Astrocyte (in vitro differentiated cells and primary cell): ENCODE measurements at regions not wholly inside any gene's neighbourhood (a gene's known extent, or its start where the extent isn't known, plus 50 kb on each side); places are given as distances from the start of the nearest gene placed in this dataset.
A peak's percentile ranks its signal among the peaks of the same experiment; 100 is the strongest.

Experiments used
- DNase-seq: peaks from one replicate; pipeline ENCODE4 v3.0.0-alpha.2; 2010; ENCODE audit warnings: low read depth
- FAIRE-seq: peaks from 2 replicates; lab custom pipeline; 2011; peaks lifted over from hg19 to GRCh38; lab: Jason Lieb, UNC
- H2AFZ ChIP-seq: 2 replicates; pipeline ENCODE4 v1.6.0; 2012; ENCODE audit warnings: low read depth, low read length, inconsistent platforms
- H3K27ac ChIP-seq: 2 replicates; pipeline ENCODE4 v1.5.1; 2011; ENCODE audit warnings: low read depth, low read length, inconsistent platforms
- H3K27me3 ChIP-seq: 2 replicates; pipeline ENCODE4 v1.6.0; 2011; ENCODE audit warnings: low read length, inconsistent platforms; ENCODE audit not compliant: insufficient read depth
- H3K36me3 ChIP-seq: 2 replicates; pipeline ENCODE4 v1.5.1; 2011; ENCODE audit warnings: low read length, inconsistent platforms; ENCODE audit not compliant: insufficient read depth
- H3K4me1 ChIP-seq: 2 replicates; pipeline ENCODE4 v1.5.1; 2011; ENCODE audit warnings: low read length, inconsistent platforms; ENCODE audit not compliant: insufficient read depth
- H3K4me2 ChIP-seq: 2 replicates; pipeline ENCODE4 v1.6.0; 2012; ENCODE audit warnings: low read length, inconsistent platforms
- H3K4me3 ChIP-seq: 2 replicates; pipeline ENCODE4 v1.5.1; 2011; ENCODE audit warnings: low read depth, mild to moderate bottlenecking, low read length, inconsistent platforms; ENCODE audit not compliant: insufficient read depth
- H3K79me2 ChIP-seq: 2 replicates; pipeline ENCODE4 v1.6.0; 2012; ENCODE audit warnings: mild to moderate bottlenecking, low read length, inconsistent platforms; ENCODE audit not compliant: insufficient read depth
- H3K9ac ChIP-seq: 2 replicates; pipeline ENCODE4 v1.6.0; 2012; ENCODE audit warnings: mild to moderate bottlenecking, low read length, inconsistent platforms
- H3K9me3 ChIP-seq: 2 replicates; pipeline ENCODE4 v1.5.1; 2012; ENCODE audit warnings: low read depth, mild to moderate bottlenecking, low read length, inconsistent platforms; ENCODE audit not compliant: insufficient read depth
- H4K20me1 ChIP-seq: 2 replicates; pipeline ENCODE4 v1.6.0; 2012; ENCODE audit warnings: low read length, inconsistent platforms; ENCODE audit not compliant: insufficient read depth
- H3K27ac Mint-ChIP-seq: one replicate; pipeline ENCODE4 v1.8.0; 2021; ENCODE audit warnings: mild to moderate bottlenecking, mixed read lengths; ENCODE audit not compliant: unreplicated experiment
- H3K27me3 Mint-ChIP-seq: one replicate; pipeline ENCODE4 v1.8.0; 2021; ENCODE audit warnings: low read depth, mixed read lengths; ENCODE audit not compliant: unreplicated experiment
- H3K36me3 Mint-ChIP-seq: one replicate; pipeline ENCODE4 v1.8.0; 2021; ENCODE audit warnings: low read depth, mixed read lengths; ENCODE audit not compliant: unreplicated experiment
- H3K4me1 Mint-ChIP-seq: one replicate; pipeline ENCODE4 v1.8.0; 2021; ENCODE audit warnings: low read depth, mixed read lengths; ENCODE audit not compliant: unreplicated experiment
- H3K4me3 Mint-ChIP-seq: one replicate; pipeline ENCODE4 v1.8.0; 2021; ENCODE audit warnings: mild to moderate bottlenecking, moderate library complexity, mixed read lengths; ENCODE audit not compliant: unreplicated experiment
- H3K9me3 Mint-ChIP-seq: one replicate; pipeline ENCODE4 v1.8.0; 2021; ENCODE audit warnings: mild to moderate bottlenecking, mixed read lengths; ENCODE audit not compliant: unreplicated experiment
- CTCF ChIP-seq: IDR thresholded peaks from 2 replicates; pipeline ENCODE4 v1.5.1; 2011; ENCODE audit warnings: low read depth, mild to moderate bottlenecking, inconsistent platforms, low read length, moderate library complexity; ENCODE audit not compliant: insufficient read depth
- EZH2 ChIP-seq: IDR thresholded peaks from 2 replicates; pipeline ENCODE4 v1.6.1; 2012; ENCODE audit warnings: mild to moderate bottlenecking, low read length, inconsistent platforms; ENCODE audit not compliant: insufficient read depth

GRCh38 chr6:134719286-134719685 is 230.6 kb downstream of the ALDH8A1 start:
- H3K9me3 Mint-ChIP-seq, result no peaks in the 10 kb centered on the region
- H3K27ac ChIP-seq, result no peak overlapping the region
- TF ChIP-seq CTCF (no peak), EZH2 (no peak)
- no peak overlapping the region for H3K9ac ChIP-seq
- H4K20me1 ChIP-seq, result no peaks in the 10 kb centered on the region
- no peak overlapping the region for H3K27ac Mint-ChIP-seq
- no peaks in the 10 kb centered on the region for H3K9me3 ChIP-seq
- no peaks in the 10 kb centered on the region for H3K27me3 ChIP-seq
- H3K4me2 ChIP-seq, result no peak overlapping the region
- peaks cover 3% of the 10 kb centered on the region for H3K4me1 Mint-ChIP-seq
- no peak overlapping the region for H2AFZ ChIP-seq
- FAIRE-seq (no peak), DNase-seq (no peak)
- H3K36me3 ChIP-seq, result no peaks in the 10 kb centered on the region
- no peaks in the 10 kb centered on the region for H3K27me3 Mint-ChIP-seq
- no peak overlapping the region for H3K4me3 ChIP-seq
- no peaks in the 10 kb centered on the region for H3K79me2 ChIP-seq
- H3K4me3 Mint-ChIP-seq, result no peak overlapping the region
- H3K36me3 Mint-ChIP-seq, result no peaks in the 10 kb centered on the region
- H3K4me1 ChIP-seq, result peaks cover 4% of the 10 kb centered on the region

GRCh38 chr6:134714679-134715078 is 235.2 kb downstream of the ALDH8A1 start:
- H3K27ac ChIP-seq, result no peak overlapping the region
- no peaks in the 10 kb centered on the region for H3K9me3 ChIP-seq
- no peak for FAIRE-seq
- peaks cover 3% of the 10 kb centered on the region for H3K4me1 Mint-ChIP-seq
- H3K27me3 Mint-ChIP-seq, result no peaks in the 10 kb centered on the region
- no peaks in the 10 kb centered on the region for H3K27me3 ChIP-seq
- no peak overlapping the region for H3K4me2 ChIP-seq
- H3K4me3 ChIP-seq, result no peak overlapping the region
- no peaks in the 10 kb centered on the region for H3K36me3 ChIP-seq
- H3K27ac Mint-ChIP-seq, result no peak overlapping the region
- H3K4me3 Mint-ChIP-seq, result no peak overlapping the region
- DNase-seq, result peak; percentile 71
- H3K9ac ChIP-seq, result no peak overlapping the region
- no peaks in the 10 kb centered on the region for H3K9me3 Mint-ChIP-seq
- no peak overlapping the region for H2AFZ ChIP-seq
- TF ChIP-seq CTCF (no peak), EZH2 (no peak)
- H3K79me2 ChIP-seq, result no peaks in the 10 kb centered on the region
- H3K4me1 ChIP-seq, result peaks cover 4% of the 10 kb centered on the region
- H4K20me1 ChIP-seq, result no peaks in the 10 kb centered on the region
- H3K36me3 Mint-ChIP-seq, result no peaks in the 10 kb centered on the region

GRCh38 chr6:134714113-134714512 is 235.8 kb downstream of the ALDH8A1 start:
- Histone ChIP-seq H3K4me3 (no peak overlapping the region), H3K27me3 (no peaks in the 10 kb centered on the region), H3K9ac (no peak overlapping the region), H4K20me1 (no peaks in the 10 kb centered on the region), H3K4me2 (no peak overlapping the region), H2AFZ (no peak overlapping the region), H3K79me2 (no peaks in the 10 kb centered on the region), H3K36me3 (no peaks in the 10 kb centered on the region), H3K4me1 (peaks cover 4% of the 10 kb centered on the region), H3K9me3 (no peaks in the 10 kb centered on the region), H3K27ac (no peak overlapping the region)
- no peak for FAIRE-seq
- TF ChIP-seq CTCF, result no peak
- TF ChIP-seq EZH2, result no peak
- no peaks in the 10 kb centered on the region for H3K9me3 Mint-ChIP-seq
- no peak for DNase-seq
- H3K27ac Mint-ChIP-seq, result no peak overlapping the region
- H3K4me1 Mint-ChIP-seq, result peaks cover 3% of the 10 kb centered on the region
- no peaks in the 10 kb centered on the region for H3K27me3 Mint-ChIP-seq
- H3K4me3 Mint-ChIP-seq, result no peak overlapping the region
- no peaks in the 10 kb centered on the region for H3K36me3 Mint-ChIP-seq
